Esophagus squamous epithelium (tissue), 4 donors: ENCODE measurements at regions not wholly inside any gene's neighbourhood (a gene's known extent, or its start where the extent isn't known, plus 50 kb on each side); places are given as distances from the start of the nearest gene placed in this dataset.

Experiments
- POLR2A ChIP-seq, 4 donors: fragments of 450-650 bp; IDR thresholded peaks; one replicate each; pipeline ENCODE4 v1.6.1; 2017; ENCODE audit warnings: antibody characterized with exemption in 4 of 4, mild to moderate bottlenecking in 4 of 4, moderate library complexity in 3 of 4
- TF ChIP-seq, protein P1 (sequence below), 6 experiments: fragments of 450-650 bp in 4 of 6; fragments of 200-600 bp in 2 of 6; sonication (generic) in 2 of 6; IDR thresholded peaks; one replicate each; pipeline ENCODE4 v1.5.1; 2016 to 2019; ENCODE audit warnings: antibody characterized with exemption in 6 of 6, mild to moderate bottlenecking in 4 of 6, moderate library complexity in 4 of 6

DNA sequence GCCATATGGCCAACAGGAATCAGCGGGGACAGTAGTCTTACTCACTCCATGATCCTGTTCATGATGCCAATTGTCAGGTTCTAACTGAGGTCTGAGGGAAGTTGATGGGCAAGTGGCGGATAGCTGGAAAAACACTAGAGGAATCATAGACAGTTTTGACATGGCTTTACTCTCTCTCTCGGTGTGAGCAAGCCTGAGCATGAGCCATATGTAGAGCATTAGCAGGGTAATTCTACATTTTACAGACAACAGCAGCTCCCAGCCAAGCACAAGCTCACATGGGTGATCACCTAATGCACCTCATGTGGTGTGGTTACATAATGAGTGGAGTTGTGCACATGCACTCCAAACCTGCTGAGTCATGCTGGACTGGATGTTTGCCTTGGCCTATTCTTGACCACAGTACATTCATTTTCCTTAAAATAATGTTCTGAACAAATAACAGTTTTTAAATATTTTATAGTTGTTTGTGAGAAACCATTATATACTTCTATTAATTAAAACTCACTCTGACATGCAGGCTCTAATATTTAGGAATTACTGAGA is 429.2 kb downstream of the GPAT3 start:
- TF ChIP-seq, protein P1, sequence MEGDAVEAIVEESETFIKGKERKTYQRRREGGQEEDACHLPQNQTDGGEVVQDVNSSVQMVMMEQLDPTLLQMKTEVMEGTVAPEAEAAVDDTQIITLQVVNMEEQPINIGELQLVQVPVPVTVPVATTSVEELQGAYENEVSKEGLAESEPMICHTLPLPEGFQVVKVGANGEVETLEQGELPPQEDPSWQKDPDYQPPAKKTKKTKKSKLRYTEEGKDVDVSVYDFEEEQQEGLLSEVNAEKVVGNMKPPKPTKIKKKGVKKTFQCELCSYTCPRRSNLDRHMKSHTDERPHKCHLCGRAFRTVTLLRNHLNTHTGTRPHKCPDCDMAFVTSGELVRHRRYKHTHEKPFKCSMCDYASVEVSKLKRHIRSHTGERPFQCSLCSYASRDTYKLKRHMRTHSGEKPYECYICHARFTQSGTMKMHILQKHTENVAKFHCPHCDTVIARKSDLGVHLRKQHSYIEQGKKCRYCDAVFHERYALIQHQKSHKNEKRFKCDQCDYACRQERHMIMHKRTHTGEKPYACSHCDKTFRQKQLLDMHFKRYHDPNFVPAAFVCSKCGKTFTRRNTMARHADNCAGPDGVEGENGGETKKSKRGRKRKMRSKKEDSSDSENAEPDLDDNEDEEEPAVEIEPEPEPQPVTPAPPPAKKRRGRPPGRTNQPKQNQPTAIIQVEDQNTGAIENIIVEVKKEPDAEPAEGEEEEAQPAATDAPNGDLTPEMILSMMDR (IDR thresholded peaks at IDR 0.05), result no peak
- no peak for TF ChIP-seq POLR2A (IDR thresholded peaks at IDR 0.05)
